Liver (tissue), 8 donors: ENCODE measurements at regions not wholly inside any gene's neighbourhood (a gene's known extent, or its start where the extent isn't known, plus 50 kb on each side); places are given as distances from the start of the nearest gene placed in this dataset.

Experiments
- DNase-seq: peaks from one replicate; pipeline ENCODE4 v3.0.0-alpha.2; 2017; ENCODE audit warnings: low spot score
- H3K27ac ChIP-seq, 2 donors: one replicate each; pipeline ENCODE4 v1.7.0; 2013; ENCODE audit warnings: inconsistent platforms in 2 of 2, low read length in 2 of 2, control low read depth in 1 of 2, low read depth in 1 of 2, mild to moderate bottlenecking in 1 of 2
- H3K27me3 ChIP-seq, 4 donors: one replicate each; pipeline versions ENCODE4 v1.6.1 to v1.7.0; 2013; ENCODE audit warnings: low read length in 3 of 4, inconsistent platforms in 1 of 4, mild to moderate bottlenecking in 1 of 4, moderate library complexity in 1 of 4; ENCODE audit not compliant: control insufficient read depth in 4 of 4, insufficient read depth in 4 of 4
- H3K36me3 ChIP-seq, 4 donors: one replicate each; pipeline versions ENCODE4 v1.6.1 to v1.7.0; 2013; ENCODE audit warnings: low read length in 3 of 4, mild to moderate bottlenecking in 3 of 4, low read depth in 1 of 4, moderate library complexity in 1 of 4; ENCODE audit not compliant: control insufficient read depth in 4 of 4, insufficient read depth in 3 of 4
- H3K4me1 ChIP-seq, 4 donors: one replicate each; pipeline versions ENCODE4 v1.6.1 to v1.7.0; 2013; ENCODE audit warnings: low read length in 3 of 4, mild to moderate bottlenecking in 3 of 4, moderate library complexity in 1 of 4; ENCODE audit not compliant: control insufficient read depth in 4 of 4, insufficient read depth in 4 of 4
- H3K4me3 ChIP-seq, 3 donors: one replicate each; pipeline versions ENCODE4 v1.6.1 to v1.7.0; 2013; ENCODE audit warnings: low read length in 3 of 3, control low read depth in 1 of 3, low read depth in 1 of 3, mild to moderate bottlenecking in 1 of 3
- H3K9ac ChIP-seq, 2 donors: one replicate each; pipeline ENCODE4 v1.7.0; 2013; ENCODE audit warnings: low read length in 2 of 2, mild to moderate bottlenecking in 2 of 2, moderate library complexity in 2 of 2, control low read depth in 1 of 2, low read depth in 1 of 2
- H3K9me3 ChIP-seq, 4 donors: one replicate each; pipeline versions ENCODE4 v1.6.1 to v1.7.0; 2013; ENCODE audit warnings: low read length in 3 of 4; ENCODE audit not compliant: control insufficient read depth in 4 of 4
- EGR1 ChIP-seq, 2 donors: IDR thresholded peaks; 2 replicates each; pipeline ENCODE4 v1.6.1; 2016 to 2018; ENCODE audit warnings: antibody characterized with exemption in 2 of 2, low read depth in 2 of 2
- FOXA1 ChIP-seq: IDR thresholded peaks from 2 replicates; pipeline ENCODE4 v1.6.1; 2016; ENCODE audit warnings: antibody characterized with exemption
- FOXA2 ChIP-seq: IDR thresholded peaks from 2 replicates; pipeline ENCODE4 v1.6.1; 2016; ENCODE audit warnings: antibody characterized with exemption
- GABPA ChIP-seq, 2 donors: IDR thresholded peaks in 1 of 2; conservative IDR thresholded peaks in 1 of 2; 2 replicates each; pipeline ENCODE4 v1.6.1; 2016; ENCODE audit warnings: antibody characterized with exemption in 2 of 2, mild to moderate bottlenecking in 1 of 2, moderate library complexity in 1 of 2
- HNF4A ChIP-seq, 2 donors: conservative IDR thresholded peaks; 2 replicates each; pipeline ENCODE4 v1.6.1; 2016; ENCODE audit warnings: antibody characterized with exemption in 2 of 2, mild to moderate bottlenecking in 2 of 2
- HNF4G ChIP-seq: IDR thresholded peaks from 2 replicates; pipeline ENCODE4 v1.6.1; 2016; ENCODE audit warnings: antibody characterized with exemption
- JUND ChIP-seq, 2 donors: IDR thresholded peaks; 2 replicates each; pipeline ENCODE4 v1.6.1; 2016; ENCODE audit warnings: antibody characterized with exemption in 2 of 2
- MAX ChIP-seq: IDR thresholded peaks from 2 replicates; pipeline ENCODE4 v1.6.1; 2016; ENCODE audit warnings: antibody characterized with exemption
- NR2F2 ChIP-seq: IDR thresholded peaks from 2 replicates; pipeline ENCODE4 v1.6.1; 2016; ENCODE audit warnings: antibody characterized with exemption
- RAD21 ChIP-seq, 2 donors: IDR thresholded peaks; 2 replicates each; pipeline ENCODE4 v1.6.1; 2016; ENCODE audit warnings: antibody characterized with exemption in 2 of 2, mild to moderate bottlenecking in 2 of 2
- SP1 ChIP-seq: IDR thresholded peaks from 2 replicates; pipeline ENCODE4 v1.6.1; 2018; ENCODE audit warnings: antibody characterized with exemption, mild to moderate bottlenecking
- TAF1 ChIP-seq: conservative IDR thresholded peaks from 2 replicates; pipeline ENCODE4 v1.6.1; 2016; ENCODE audit warnings: antibody characterized with exemption, mild to moderate bottlenecking
- YY1 ChIP-seq: IDR thresholded peaks from 2 replicates; pipeline ENCODE4 v1.6.1; 2016; ENCODE audit warnings: antibody characterized with exemption, mild to moderate bottlenecking
- ZBTB33 ChIP-seq: IDR thresholded peaks from 2 replicates; pipeline ENCODE4 v1.6.1; 2016; ENCODE audit warnings: antibody characterized with exemption
- WGBS: extraction: QIAGEN DNeasy Blood & Tissue Kit; methylation state at CpG from one replicate; pipeline ENCODE4 v1.1.7; 2013; 5-methylcytosine and 5-hydroxymethylcytosine counted together
- TF ChIP-seq, protein P1 (sequence below): fragments of 150-350 bp; IDR thresholded peaks from 2 replicates; pipeline ENCODE4 v1.5.1; 2017; ENCODE audit warnings: improper control_type of control experiment, low read depth, low read length; ENCODE audit not compliant: missing input control
- TF ChIP-seq, protein P2 (sequence below): IDR thresholded peaks from 2 replicates; pipeline ENCODE4 v1.6.1; 2016; ENCODE audit warnings: antibody characterized with exemption
- TF ChIP-seq, protein P3 (sequence below): IDR thresholded peaks from 2 replicates; pipeline ENCODE4 v1.6.1; 2016; ENCODE audit warnings: antibody characterized with exemption, mild to moderate bottlenecking
- donor health status: healthy.
- donor health status: healthy.
- donor health status: healthy.
- donor health status: healthy.
- donor health status: healthy.

- Histone ChIP-seq H3K9me3 (no peaks in the 10 kb centered on the region), H3K4me3 (no peak overlapping the region), H3K27me3 (no peaks in the 10 kb centered on the region), H3K36me3 (no peaks in the 10 kb centered on the region), H3K27ac (no peak overlapping the region), H3K9ac (no peak overlapping the region), H3K4me1 (no peaks in the 10 kb centered on the region)
- DNase-seq = no peak
- TF ChIP-seq RAD21 (IDR thresholded peaks at IDR 0.05) = no peak
- TF ChIP-seq, protein P1, sequence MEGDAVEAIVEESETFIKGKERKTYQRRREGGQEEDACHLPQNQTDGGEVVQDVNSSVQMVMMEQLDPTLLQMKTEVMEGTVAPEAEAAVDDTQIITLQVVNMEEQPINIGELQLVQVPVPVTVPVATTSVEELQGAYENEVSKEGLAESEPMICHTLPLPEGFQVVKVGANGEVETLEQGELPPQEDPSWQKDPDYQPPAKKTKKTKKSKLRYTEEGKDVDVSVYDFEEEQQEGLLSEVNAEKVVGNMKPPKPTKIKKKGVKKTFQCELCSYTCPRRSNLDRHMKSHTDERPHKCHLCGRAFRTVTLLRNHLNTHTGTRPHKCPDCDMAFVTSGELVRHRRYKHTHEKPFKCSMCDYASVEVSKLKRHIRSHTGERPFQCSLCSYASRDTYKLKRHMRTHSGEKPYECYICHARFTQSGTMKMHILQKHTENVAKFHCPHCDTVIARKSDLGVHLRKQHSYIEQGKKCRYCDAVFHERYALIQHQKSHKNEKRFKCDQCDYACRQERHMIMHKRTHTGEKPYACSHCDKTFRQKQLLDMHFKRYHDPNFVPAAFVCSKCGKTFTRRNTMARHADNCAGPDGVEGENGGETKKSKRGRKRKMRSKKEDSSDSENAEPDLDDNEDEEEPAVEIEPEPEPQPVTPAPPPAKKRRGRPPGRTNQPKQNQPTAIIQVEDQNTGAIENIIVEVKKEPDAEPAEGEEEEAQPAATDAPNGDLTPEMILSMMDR = no peak
- TF ChIP-seq FOXA2 = no peak
- TF ChIP-seq SP1 = no peak
- no peak for TF ChIP-seq HNF4G
- TF ChIP-seq FOXA1 = no peak
- no peak for TF ChIP-seq MAX
- TF ChIP-seq TAF1 = no peak
- TF ChIP-seq NR2F2 = no peak
- TF ChIP-seq ZBTB33 = no peak
- TF ChIP-seq, protein P2, sequence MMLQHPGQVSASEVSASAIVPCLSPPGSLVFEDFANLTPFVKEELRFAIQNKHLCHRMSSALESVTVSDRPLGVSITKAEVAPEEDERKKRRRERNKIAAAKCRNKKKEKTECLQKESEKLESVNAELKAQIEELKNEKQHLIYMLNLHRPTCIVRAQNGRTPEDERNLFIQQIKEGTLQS = no peak
- no peak for TF ChIP-seq HNF4A (conservative IDR thresholded peaks at IDR 0.05)
- TF ChIP-seq, protein P3, sequence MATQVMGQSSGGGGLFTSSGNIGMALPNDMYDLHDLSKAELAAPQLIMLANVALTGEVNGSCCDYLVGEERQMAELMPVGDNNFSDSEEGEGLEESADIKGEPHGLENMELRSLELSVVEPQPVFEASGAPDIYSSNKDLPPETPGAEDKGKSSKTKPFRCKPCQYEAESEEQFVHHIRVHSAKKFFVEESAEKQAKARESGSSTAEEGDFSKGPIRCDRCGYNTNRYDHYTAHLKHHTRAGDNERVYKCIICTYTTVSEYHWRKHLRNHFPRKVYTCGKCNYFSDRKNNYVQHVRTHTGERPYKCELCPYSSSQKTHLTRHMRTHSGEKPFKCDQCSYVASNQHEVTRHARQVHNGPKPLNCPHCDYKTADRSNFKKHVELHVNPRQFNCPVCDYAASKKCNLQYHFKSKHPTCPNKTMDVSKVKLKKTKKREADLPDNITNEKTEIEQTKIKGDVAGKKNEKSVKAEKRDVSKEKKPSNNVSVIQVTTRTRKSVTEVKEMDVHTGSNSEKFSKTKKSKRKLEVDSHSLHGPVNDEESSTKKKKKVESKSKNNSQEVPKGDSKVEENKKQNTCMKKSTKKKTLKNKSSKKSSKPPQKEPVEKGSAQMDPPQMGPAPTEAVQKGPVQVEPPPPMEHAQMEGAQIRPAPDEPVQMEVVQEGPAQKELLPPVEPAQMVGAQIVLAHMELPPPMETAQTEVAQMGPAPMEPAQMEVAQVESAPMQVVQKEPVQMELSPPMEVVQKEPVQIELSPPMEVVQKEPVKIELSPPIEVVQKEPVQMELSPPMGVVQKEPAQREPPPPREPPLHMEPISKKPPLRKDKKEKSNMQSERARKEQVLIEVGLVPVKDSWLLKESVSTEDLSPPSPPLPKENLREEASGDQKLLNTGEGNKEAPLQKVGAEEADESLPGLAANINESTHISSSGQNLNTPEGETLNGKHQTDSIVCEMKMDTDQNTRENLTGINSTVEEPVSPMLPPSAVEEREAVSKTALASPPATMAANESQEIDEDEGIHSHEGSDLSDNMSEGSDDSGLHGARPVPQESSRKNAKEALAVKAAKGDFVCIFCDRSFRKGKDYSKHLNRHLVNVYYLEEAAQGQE = no peak
- TF ChIP-seq YY1 = no peak
- no peak for TF ChIP-seq EGR1 (IDR thresholded peaks at IDR 0.05; ENCODE audit: low read depth in 2 of 2)
Measured at GRCh38 chr3:168325684-168326083, 230.0 kb upstream of the GOLIM4 start.

DNA sequence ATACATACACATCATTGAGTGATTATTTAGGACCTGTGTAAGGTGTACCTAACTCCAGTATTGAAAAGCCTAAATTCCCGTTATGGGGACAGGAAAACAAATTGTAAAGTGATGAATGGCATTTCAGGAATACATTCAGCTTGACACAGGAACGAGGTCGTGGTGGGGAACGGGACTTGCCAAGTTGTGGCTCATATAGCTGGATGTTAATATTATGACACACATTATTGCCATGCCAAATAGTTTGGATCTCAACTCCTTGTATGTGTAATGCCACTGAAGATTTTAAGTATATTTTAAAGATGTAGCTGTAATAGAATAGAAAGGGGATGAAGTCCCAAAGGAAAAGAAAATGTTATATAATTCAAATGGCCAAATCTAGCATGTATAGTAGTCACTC, 227.2 kb upstream of the GOLIM4 start:
- Histone ChIP-seq H3K27ac (no peak overlapping the region), H3K27me3 (no peaks in the 10 kb centered on the region), H3K9ac (no peak overlapping the region), H3K36me3 (no peaks in the 10 kb centered on the region), H3K4me1 (no peaks in the 10 kb centered on the region), H3K4me3 (no peak overlapping the region), H3K9me3 (no peaks in the 10 kb centered on the region)
- no peak for DNase-seq
- 75% methylated on average over 4 of the region's 4 CpGs for WGBS
- no peak for TF ChIP-seq FOXA2
- TF ChIP-seq RAD21 (IDR thresholded peaks at IDR 0.05) = no peak
- TF ChIP-seq ZBTB33 = no peak
- no peak for TF ChIP-seq GABPA (IDR thresholded peaks at IDR 0.05 in 1 of 2, conservative IDR thresholded peaks at IDR 0.05 in 1 of 2)
- TF ChIP-seq FOXA1 = no peak
- TF ChIP-seq JUND (IDR thresholded peaks at IDR 0.05) = no peak
- TF ChIP-seq EGR1 (IDR thresholded peaks at IDR 0.05; ENCODE audit: low read depth in 2 of 2) = no peak
- TF ChIP-seq, protein P2 = no peak
- no peak for TF ChIP-seq YY1
- no peak for TF ChIP-seq HNF4A (conservative IDR thresholded peaks at IDR 0.05)
- TF ChIP-seq NR2F2 = no peak
- no peak for TF ChIP-seq SP1
- TF ChIP-seq, protein P3 = no peak
- no peak for TF ChIP-seq TAF1
